Hepatocyte (in vitro differentiated cells): ENCODE measurements at regions not wholly inside any gene's neighbourhood (a gene's known extent, or its start where the extent isn't known, plus 50 kb on each side); places are given as distances from the start of the nearest gene placed in this dataset.

Source experiments
- DNase-seq: peaks from one replicate; pipeline ENCODE4 v3.0.0-alpha.2; 2016; ENCODE audit warnings: low spot score
- H2AFZ ChIP-seq: fragments of 200-600 bp; sonication (generic); 2 replicates; pipeline ENCODE4 v1.6.0; 2016; ENCODE audit warnings: antibody characterized with exemption, mild to moderate bottlenecking
- H3K27ac ChIP-seq: fragments of 200-600 bp; sonication (generic); 2 replicates; pipeline ENCODE4 v1.5.1; 2016; ENCODE audit warnings: mild to moderate bottlenecking
- H3K27me3 ChIP-seq: fragments of 200-600 bp; sonication (generic); 2 replicates; pipeline ENCODE4 v1.6.1; 2016
- H3K36me3 ChIP-seq: fragments of 200-600 bp; sonication (generic); replicated peaks from 2 replicates; pipeline ENCODE4 v1.5.1; 2016; ENCODE audit warnings: low read depth; ENCODE audit not compliant: insufficient read depth
- H3K4me1 ChIP-seq: fragments of 200-600 bp; sonication (generic); 2 replicates; pipeline ENCODE4 v1.5.1; 2016; ENCODE audit warnings: mild to moderate bottlenecking, moderate library complexity; ENCODE audit not compliant: insufficient read depth
- H3K4me2 ChIP-seq: fragments of 200-600 bp; sonication (generic); 2 replicates; pipeline ENCODE4 v1.6.0; 2016
- H3K4me3 ChIP-seq: fragments of 200-600 bp; sonication (generic); 2 replicates; pipeline ENCODE4 v1.5.1; 2016; ENCODE audit warnings: mild to moderate bottlenecking
- H3K79me2 ChIP-seq: fragments of 200-600 bp; sonication (generic); 2 replicates; pipeline ENCODE4 v1.6.0; 2017; ENCODE audit warnings: mild to moderate bottlenecking
- H3K9me2 ChIP-seq: fragments of 200-600 bp; sonication (generic); replicated peaks from 2 replicates; pipeline ENCODE4 v1.6.0; 2017; ENCODE audit warnings: mild to moderate bottlenecking; ENCODE audit not compliant: insufficient read depth
- H3K9me3 ChIP-seq: fragments of 200-600 bp; sonication (generic); 2 replicates; pipeline ENCODE4 v1.5.1; 2016; ENCODE audit warnings: low read depth, mild to moderate bottlenecking
- H4K20me1 ChIP-seq: fragments of 200-600 bp; sonication (generic); 2 replicates; pipeline ENCODE4 v1.6.0; 2016; ENCODE audit warnings: mild to moderate bottlenecking; ENCODE audit not compliant: insufficient read depth, poor library complexity, severe bottlenecking
- CTCF ChIP-seq: fragments of 200-600 bp; sonication (generic); IDR thresholded peaks from 2 replicates; pipeline ENCODE4 v1.5.1; 2016; ENCODE audit warnings: antibody characterized with exemption, mild to moderate bottlenecking; ENCODE audit not compliant: poor library complexity
- EZH2 ChIP-seq: fragments of 200-600 bp; sonication (generic); IDR thresholded peaks from 2 replicates; pipeline ENCODE4 v1.6.1; 2016; ENCODE audit warnings: antibody characterized with exemption, mild to moderate bottlenecking, borderline replicate concordance
- EZH2phosphoT487 ChIP-seq: fragments of 200-600 bp; sonication (generic); IDR thresholded peaks from one replicate; pipeline ENCODE4 v1.6.1; 2018; ENCODE audit warnings: antibody characterized with exemption, mild to moderate bottlenecking, low read depth, moderate library complexity; ENCODE audit not compliant: unreplicated experiment, severe bottlenecking
- WGBS: methylation state at CpG from one replicate; pipeline ENCODE4 v1.1.6; 2016; ENCODE audit warnings: low lambda C conversion rate; ENCODE audit errors: missing lambda C conversion rate; 5-methylcytosine and 5-hydroxymethylcytosine counted together

DNA sequence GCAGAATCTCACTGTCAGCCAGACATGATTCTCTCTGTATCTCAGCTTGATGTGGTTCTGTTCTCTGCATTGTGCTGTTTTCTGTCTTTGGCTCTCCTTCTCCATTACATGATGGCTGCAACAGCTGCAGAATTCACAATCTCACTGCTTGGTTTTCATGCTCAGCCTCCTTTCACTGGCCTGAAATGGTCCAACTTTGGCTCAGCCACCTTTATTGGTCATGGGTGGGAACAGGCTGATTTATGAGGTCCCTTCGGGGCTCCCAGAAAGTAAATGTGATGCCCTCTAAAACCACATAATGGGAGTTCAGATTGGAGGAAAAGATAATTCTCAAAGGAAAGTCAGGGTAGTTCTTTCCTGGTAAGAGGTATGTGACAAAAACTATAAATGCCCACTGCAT is 597.0 kb downstream of the ETNK1 start:
- Histone ChIP-seq H3K4me2 (no peak overlapping the region), H3K4me3 (no peak overlapping the region), H3K27me3 (no peaks in the 10 kb centered on the region), H3K9me3 (no peaks in the 10 kb centered on the region), H3K4me1 (no peaks in the 10 kb centered on the region), H4K20me1 (no peaks in the 10 kb centered on the region), H3K79me2 (no peaks in the 10 kb centered on the region), H3K27ac (no peak overlapping the region), H3K9me2 (no peaks in the 10 kb centered on the region), H2AFZ (no peak overlapping the region), H3K36me3 (no peaks in the 10 kb centered on the region)
- DNase-seq, result no peak
- TF ChIP-seq EZH2 (no peak), EZH2phosphoT487 (no peak), CTCF (no peak)
- WGBS, result 45% methylated on average over 1 of the region's 1 CpG

DNA sequence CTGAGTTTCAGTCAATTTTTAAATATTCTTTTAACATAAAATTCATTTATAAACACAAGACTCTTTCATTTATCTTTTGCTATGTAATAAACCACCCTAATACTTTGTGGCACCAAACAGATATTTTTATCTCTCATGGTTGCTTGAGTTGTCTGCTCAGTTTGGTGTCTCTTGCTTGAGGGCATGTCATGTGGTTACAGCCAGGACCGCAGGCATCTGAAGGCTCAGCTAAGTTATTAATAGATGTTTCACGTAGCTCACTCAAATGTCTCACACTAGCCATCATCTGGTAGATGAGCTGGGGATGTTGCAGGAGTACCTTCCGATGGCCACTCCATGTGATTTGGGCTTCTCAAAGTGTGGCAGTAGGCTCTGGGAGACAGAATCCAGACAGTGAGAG is 597.8 kb downstream of the ETNK1 start:
- Histone ChIP-seq H3K27me3 (no peaks in the 10 kb centered on the region), H3K4me3 (no peak overlapping the region), H3K79me2 (no peaks in the 10 kb centered on the region), H3K27ac (no peak overlapping the region), H3K9me3 (no peaks in the 10 kb centered on the region), H3K4me1 (peaks cover under 1% of the 10 kb centered on the region), H2AFZ (no peak overlapping the region), H4K20me1 (no peaks in the 10 kb centered on the region), H3K9me2 (no peaks in the 10 kb centered on the region), H3K4me2 (no peak overlapping the region), H3K36me3 (no peaks in the 10 kb centered on the region)
- WGBS, result 84% methylated on average over 3 of the region's 3 CpGs
- no peak for TF ChIP-seq EZH2
- no peak for TF ChIP-seq EZH2phosphoT487
- no peak for TF ChIP-seq CTCF
- no peak for DNase-seq

DNA sequence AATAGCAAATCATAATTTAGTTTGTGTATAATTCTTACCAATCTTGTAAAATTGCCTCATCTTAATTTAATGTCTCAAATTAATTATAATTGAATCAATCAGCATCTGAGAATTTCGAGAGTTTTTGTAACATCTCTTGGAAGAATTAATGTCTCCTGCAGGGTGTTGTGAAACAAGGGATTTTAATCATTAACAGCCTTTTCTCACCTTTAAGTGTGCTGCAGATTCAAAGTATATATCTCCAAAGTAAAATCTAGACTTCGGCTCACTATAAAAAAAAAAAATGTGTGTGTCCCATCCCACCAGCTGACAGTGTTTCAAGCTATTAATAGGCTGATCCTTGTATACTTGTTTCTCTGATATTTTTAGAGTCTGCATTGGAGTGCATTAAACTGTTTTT is 603.1 kb downstream of the ETNK1 start:
- Histone ChIP-seq H3K36me3 (no peaks in the 10 kb centered on the region), H3K9me2 (no peaks in the 10 kb centered on the region), H3K9me3 (no peaks in the 10 kb centered on the region), H2AFZ (no peak overlapping the region), H3K27me3 (no peaks in the 10 kb centered on the region), H3K27ac (no peak overlapping the region), H3K4me1 (peaks cover 5% of the 10 kb centered on the region), H4K20me1 (no peaks in the 10 kb centered on the region), H3K4me3 (no peak overlapping the region), H3K79me2 (no peaks in the 10 kb centered on the region), H3K4me2 (no peak overlapping the region)
- no peak for DNase-seq
- TF ChIP-seq EZH2phosphoT487 (no peak), CTCF (no peak), EZH2 (no peak)
- 55% methylated on average over 2 of the region's 2 CpGs for WGBS

- H3K9me2 ChIP-seq, result no peaks in the 10 kb centered on the region
- DNase-seq, result no peak
- no peak overlapping the region for H3K27ac ChIP-seq
- no peaks in the 10 kb centered on the region for H3K79me2 ChIP-seq
- H3K4me2 ChIP-seq, result no peak overlapping the region
- H3K36me3 ChIP-seq, result no peaks in the 10 kb centered on the region
- TF ChIP-seq EZH2phosphoT487 (no peak), EZH2 (no peak), CTCF (no peak)
- peaks cover 5% of the 10 kb centered on the region for H3K4me1 ChIP-seq
- WGBS, result 89% methylated on average over 2 of the region's 2 CpGs
- no peak overlapping the region for H3K4me3 ChIP-seq
- no peaks in the 10 kb centered on the region for H4K20me1 ChIP-seq
- H2AFZ ChIP-seq, result no peak overlapping the region
- H3K27me3 ChIP-seq, result no peaks in the 10 kb centered on the region
- no peaks in the 10 kb centered on the region for H3K9me3 ChIP-seq
Measured at GRCh38 chr12:23230899-23231298, 605.9 kb downstream of the ETNK1 start.
